ENCODE measurements at regions not wholly inside any gene's neighbourhood (a gene's known extent, or its start where the extent isn't known, plus 50 kb on each side); places are given as distances from the start of the nearest gene placed in this dataset.

DNA sequence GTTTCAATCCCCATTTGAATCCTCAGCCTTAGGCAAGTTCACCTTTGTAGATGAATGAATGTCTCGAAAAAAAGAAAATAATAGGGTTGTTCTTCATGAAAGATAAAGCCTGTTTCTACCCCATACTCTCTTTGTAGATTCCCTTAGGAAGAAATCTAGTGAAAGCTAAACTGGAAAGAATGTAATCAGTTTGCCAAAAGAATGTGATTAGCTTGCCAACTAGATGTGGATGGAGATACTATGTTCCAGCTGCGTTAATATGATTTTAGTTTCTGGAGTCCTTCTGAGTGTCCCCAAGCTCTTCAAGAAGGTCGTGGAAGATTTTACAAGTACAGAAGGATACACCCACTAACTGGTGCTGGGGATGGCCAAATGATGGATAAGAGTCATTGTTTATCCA lies 162.3 kb upstream of the EDNRA start:
- TF ChIP-seq ZNF37A (tag by site-specific recombination; IDR thresholded peaks at IDR 0.05) (no peak), YY1 (tag by site-specific recombination; IDR thresholded peaks at IDR 0.05) (no peak), CTCF (tag by site-specific recombination; IDR thresholded peaks at IDR 0.05) (no peak), ZNF239 (tag by site-specific recombination; IDR thresholded peaks at IDR 0.05) (no peak), ZBTB7A (tag by site-specific recombination; IDR thresholded peaks at IDR 0.05; ENCODE audit: low read depth) (no peak), ZSCAN18 (tag by site-specific recombination; IDR thresholded peaks at IDR 0.05) (no peak), ZNF785 (tag by site-specific recombination; IDR thresholded peaks at IDR 0.05) (no peak), ZNF280C (tag by site-specific recombination; IDR thresholded peaks at IDR 0.05) (no peak), ZNF350 (tag by site-specific recombination; IDR thresholded peaks at IDR 0.05) (no peak)
- TF ChIP-seq, protein P1, sequence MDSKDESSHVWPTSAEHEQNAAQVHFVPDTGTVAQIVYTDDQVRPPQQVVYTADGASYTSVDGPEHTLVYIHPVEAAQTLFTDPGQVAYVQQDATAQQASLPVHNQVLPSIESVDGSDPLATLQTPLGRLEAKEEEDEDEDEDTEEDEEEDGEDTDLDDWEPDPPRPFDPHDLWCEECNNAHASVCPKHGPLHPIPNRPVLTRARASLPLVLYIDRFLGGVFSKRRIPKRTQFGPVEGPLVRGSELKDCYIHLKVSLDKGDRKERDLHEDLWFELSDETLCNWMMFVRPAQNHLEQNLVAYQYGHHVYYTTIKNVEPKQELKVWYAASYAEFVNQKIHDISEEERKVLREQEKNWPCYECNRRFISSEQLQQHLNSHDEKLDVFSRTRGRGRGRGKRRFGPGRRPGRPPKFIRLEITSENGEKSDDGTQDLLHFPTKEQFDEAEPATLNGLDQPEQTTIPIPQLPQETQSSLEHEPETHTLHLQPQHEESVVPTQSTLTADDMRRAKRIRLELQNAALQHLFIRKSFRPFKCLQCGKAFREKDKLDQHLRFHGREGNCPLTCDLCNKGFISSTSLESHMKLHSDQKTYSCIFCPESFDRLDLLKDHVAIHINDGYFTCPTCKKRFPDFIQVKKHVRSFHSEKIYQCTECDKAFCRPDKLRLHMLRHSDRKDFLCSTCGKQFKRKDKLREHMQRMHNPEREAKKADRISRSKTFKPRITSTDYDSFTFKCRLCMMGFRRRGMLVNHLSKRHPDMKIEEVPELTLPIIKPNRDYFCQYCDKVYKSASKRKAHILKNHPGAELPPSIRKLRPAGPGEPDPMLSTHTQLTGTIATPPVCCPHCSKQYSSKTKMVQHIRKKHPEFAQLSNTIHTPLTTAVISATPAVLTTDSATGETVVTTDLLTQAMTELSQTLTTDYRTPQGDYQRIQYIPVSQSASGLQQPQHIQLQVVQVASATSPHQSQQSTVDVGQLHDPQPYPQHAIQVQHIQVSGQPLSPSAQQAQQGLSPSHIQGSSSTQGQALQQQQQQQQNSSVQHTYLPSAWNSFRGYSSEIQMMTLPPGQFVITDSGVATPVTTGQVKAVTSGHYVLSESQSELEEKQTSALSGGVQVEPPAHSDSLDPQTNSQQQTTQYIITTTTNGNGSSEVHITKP (tag by site-specific recombination; IDR thresholded peaks at IDR 0.05), result no peak

Data from HEK293 (cell line).